GM18870 (cell line): ENCODE measurements at regions not wholly inside any gene's neighbourhood (a gene's known extent, or its start where the extent isn't known, plus 50 kb on each side); places are given as distances from the start of the nearest gene placed in this dataset.

Experiments
- ATAC-seq: cut with Tn5 transposase; IDR thresholded peaks from one replicate; pipeline ENCODE4 v1.9.1; 2021; ENCODE audit warnings: moderate library complexity; ENCODE audit not compliant: unreplicated experiment

GRCh38 chr2:191604154-191604553 lies 73.8 kb upstream of the NABP1 start:
- no peak for ATAC-seq

- ATAC-seq: no peak
Measured at GRCh38 chr2:191607096-191607495, 70.8 kb upstream of the NABP1 start.

- no peak for ATAC-seq
Measured at GRCh38 chr2:191610756-191611155, 67.2 kb upstream of the NABP1 start.

GRCh38 chr2:191611614-191612013 lies 66.3 kb upstream of the NABP1 start:
- ATAC-seq: peak; percentile 98

- no peak for ATAC-seq
Measured at GRCh38 chr2:191612496-191612895, 65.4 kb upstream of the NABP1 start.

GRCh38 chr2:191614759-191615158 lies 63.2 kb upstream of the NABP1 start:
- ATAC-seq: no peak

GRCh38 chr2:191615596-191615995 lies 62.3 kb upstream of the NABP1 start:
- ATAC-seq: no peak

- peak; percentile 95 for ATAC-seq
Measured at GRCh38 chr2:191617575-191617974, 60.4 kb upstream of the NABP1 start.

GRCh38 chr2:191618046-191618780 lies 59.7 kb upstream of the NABP1 start:
- ATAC-seq: no peak

- no peak for ATAC-seq
Measured at GRCh38 chr2:191618786-191619185, 59.1 kb upstream of the NABP1 start.

- no peak for ATAC-seq
Measured at GRCh38 chr2:191620144-191620543, 57.8 kb upstream of the NABP1 start.

GRCh38 chr2:191622374-191623320 lies 55.3 kb upstream of the NABP1 start:
- no peak for ATAC-seq

GRCh38 chr2:191625016-191625415 lies 52.9 kb upstream of the NABP1 start:
- peak; percentile 75 for ATAC-seq

- ATAC-seq: no peak
Measured at GRCh38 chr2:191625446-191625845, 52.5 kb upstream of the NABP1 start.

GRCh38 chr2:191626497-191627151 lies 51.3 kb upstream of the NABP1 start:
- ATAC-seq: no peak

GRCh38 chr2:191627518-191627917 lies 50.4 kb upstream of the NABP1 start:
- no peak for ATAC-seq
